ENCODE measurements at regions not wholly inside any gene's neighbourhood (a gene's known extent, or its start where the extent isn't known, plus 50 kb on each side); places are given as distances from the start of the nearest gene placed in this dataset.

DNA sequence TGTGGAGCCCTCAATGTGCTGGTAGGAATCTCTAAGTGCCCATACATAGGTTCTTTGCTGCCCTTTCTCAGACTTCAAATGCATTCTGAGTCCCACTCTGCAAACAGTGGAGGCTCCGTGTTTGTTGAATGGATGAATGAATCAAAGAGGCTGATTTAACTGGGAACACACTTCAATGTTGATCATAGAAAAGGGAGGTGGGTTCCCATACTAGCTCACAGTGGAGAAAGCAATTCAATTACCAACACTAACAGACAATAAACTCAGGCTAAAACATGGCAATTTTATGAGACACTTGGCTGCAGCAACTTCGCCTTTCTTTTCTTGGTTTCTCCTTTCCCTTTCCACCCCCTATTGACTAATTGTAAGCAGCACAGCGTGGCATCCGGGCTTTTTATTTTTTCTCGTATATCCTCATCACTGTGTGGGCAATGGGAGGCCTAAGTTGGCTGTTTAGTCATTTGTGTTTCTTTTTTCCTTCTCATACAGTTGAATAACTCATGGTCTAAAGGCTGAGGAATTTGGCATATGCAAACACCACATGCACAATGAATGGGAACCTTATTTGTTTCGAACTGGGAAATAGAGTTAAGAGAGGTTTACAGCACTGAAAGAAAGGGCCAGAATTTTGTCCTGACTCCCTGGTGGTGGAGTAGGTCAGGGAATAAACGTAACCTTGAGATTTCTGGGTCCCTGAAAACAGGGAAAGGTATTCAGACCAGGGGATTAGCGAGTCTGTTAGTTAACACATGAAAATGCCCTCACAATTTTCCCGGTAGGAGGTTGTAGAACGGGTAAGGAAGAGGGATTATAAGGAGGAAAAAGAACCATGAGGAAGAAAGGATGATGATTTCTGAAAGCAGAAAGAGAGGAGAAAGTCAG lies 858.5 kb downstream of the KCNMA1 start:
- CTCF ChIA-PET (ENCODE audit: low intra/inter-chr PET ratio), result no interaction called here
- no TSS peak for BruUV-seq (replicated peaks)
- POLR2A ChIA-PET, result no interaction called here

More for the DNA sequence above, 858.5 kb downstream of the KCNMA1 start:
- H3K27ac ChIP-seq (ENCODE audit: extremely low read depth, low read depth, low read length), result no peak overlapping the region
- H3K9me1 ChIP-seq (ENCODE audit: control insufficient read depth, insufficient read depth, low read length), result no peaks in the 10 kb centered on the region
- no peaks in the 10 kb centered on the region for H3K27me3 ChIP-seq (ENCODE audit: control insufficient read depth in 2 of 2, insufficient read depth in 2 of 2, low read length in 2 of 2)
- no peak overlapping the region for H3K4me3 ChIP-seq
- H3K4me2 ChIP-seq (ENCODE audit: insufficient read depth, low read length), result no peak overlapping the region
- no peak for FAIRE-seq
- no peaks in the 10 kb centered on the region; the same call in 1 of the 2 replicates for H3K9me3 ChIP-seq (replicated peaks; ENCODE audit: control insufficient read depth, insufficient read depth, low read depth, low read length)
- H3K36me3 ChIP-seq (ENCODE audit: control insufficient read depth, insufficient read depth, low read length), result no peaks in the 10 kb centered on the region
- intact Hi-C loops (cut with micrococcal nuclease), result no loop called here
- TF ChIP-seq MEIS2 (IDR thresholded peaks at IDR 0.05; ENCODE audit: partially characterized antibody) (no peak), BHLHE40 (IDR thresholded peaks at IDR 0.05; ENCODE audit: low read length) (no peak), RBM17 (IDR thresholded peaks at IDR 0.05; ENCODE audit: borderline replicate concordance, low read depth, low read length) (no peak), RFX5 (IDR thresholded peaks at IDR 0.05; ENCODE audit: low read depth, low read length) (no peak), CREB1 (IDR thresholded peaks at IDR 0.05) (no peak), CREB1 (CRISPR knock-in tag; IDR thresholded peaks at IDR 0.05) (no peak), XRCC4 (IDR thresholded peaks at IDR 0.05; ENCODE audit: extremely low read depth, insufficient read depth, insufficient read length) (no peak), ZNF408 (CRISPR knock-in tag; IDR thresholded peaks at IDR 0.05; ENCODE audit: low read depth) (no peak), ZBTB8A (IDR thresholded peaks at IDR 0.05; ENCODE audit: partially characterized antibody) (no peak), POU5F1 (IDR thresholded peaks at IDR 0.05; ENCODE audit: borderline replicate concordance, low read depth, low read length, partially characterized antibody) (no peak), DDX20 (tag; IDR thresholded peaks at IDR 0.05; ENCODE audit: low read depth) (no peak)
- TF ChIP-seq, protein P1, sequence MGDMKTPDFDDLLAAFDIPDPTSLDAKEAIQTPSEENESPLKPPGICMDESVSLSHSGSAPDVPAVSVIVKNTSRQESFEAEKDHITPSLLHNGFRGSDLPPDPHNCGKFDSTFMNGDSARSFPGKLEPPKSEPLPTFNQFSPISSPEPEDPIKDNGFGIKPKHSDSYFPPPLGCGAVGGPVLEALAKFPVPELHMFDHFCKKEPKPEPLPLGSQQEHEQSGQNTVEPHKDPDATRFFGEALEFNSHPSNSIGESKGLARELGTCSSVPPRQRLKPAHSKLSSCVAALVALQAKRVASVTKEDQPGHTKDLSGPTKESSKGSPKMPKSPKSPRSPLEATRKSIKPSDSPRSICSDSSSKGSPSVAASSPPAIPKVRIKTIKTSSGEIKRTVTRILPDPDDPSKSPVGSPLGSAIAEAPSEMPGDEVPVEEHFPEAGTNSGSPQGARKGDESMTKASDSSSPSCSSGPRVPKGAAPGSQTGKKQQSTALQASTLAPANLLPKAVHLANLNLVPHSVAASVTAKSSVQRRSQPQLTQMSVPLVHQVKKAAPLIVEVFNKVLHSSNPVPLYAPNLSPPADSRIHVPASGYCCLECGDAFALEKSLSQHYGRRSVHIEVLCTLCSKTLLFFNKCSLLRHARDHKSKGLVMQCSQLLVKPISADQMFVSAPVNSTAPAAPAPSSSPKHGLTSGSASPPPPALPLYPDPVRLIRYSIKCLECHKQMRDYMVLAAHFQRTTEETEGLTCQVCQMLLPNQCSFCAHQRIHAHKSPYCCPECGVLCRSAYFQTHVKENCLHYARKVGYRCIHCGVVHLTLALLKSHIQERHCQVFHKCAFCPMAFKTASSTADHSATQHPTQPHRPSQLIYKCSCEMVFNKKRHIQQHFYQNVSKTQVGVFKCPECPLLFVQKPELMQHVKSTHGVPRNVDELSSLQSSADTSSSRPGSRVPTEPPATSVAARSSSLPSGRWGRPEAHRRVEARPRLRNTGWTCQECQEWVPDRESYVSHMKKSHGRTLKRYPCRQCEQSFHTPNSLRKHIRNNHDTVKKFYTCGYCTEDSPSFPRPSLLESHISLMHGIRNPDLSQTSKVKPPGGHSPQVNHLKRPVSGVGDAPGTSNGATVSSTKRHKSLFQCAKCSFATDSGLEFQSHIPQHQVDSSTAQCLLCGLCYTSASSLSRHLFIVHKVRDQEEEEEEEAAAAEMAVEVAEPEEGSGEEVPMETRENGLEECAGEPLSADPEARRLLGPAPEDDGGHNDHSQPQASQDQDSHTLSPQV (IDR thresholded peaks at IDR 0.05), result no peak
- H3K79me2 ChIP-seq (ENCODE audit: control insufficient read depth, insufficient read depth, low read length), result no peaks in the 10 kb centered on the region
- H3K9ac ChIP-seq (ENCODE audit: insufficient read depth in 1 of 2, low read depth in 2 of 2, low read length in 2 of 2), result no peak overlapping the region
- H4K20me1 ChIP-seq (replicated peaks; ENCODE audit: control insufficient read depth, insufficient read depth, low read length), result no peaks in the 10 kb centered on the region
- in situ Hi-C loops (cut with MboI), result no loop called here
- DNase-seq (ENCODE audit: extremely low read depth in 1 of 4, low spot score in 3 of 4), result no peak
- H3K4me1 ChIP-seq (replicated peaks in 1 of 2; ENCODE audit: control insufficient read depth in 2 of 2, insufficient read depth in 2 of 2, low read length in 2 of 2), result no peaks in the 10 kb centered on the region
- ATAC-seq, result no peak
- 2% methylated on average over 10 of the region's 10 CpGs for WGBS (ENCODE audit: insufficient coverage, low coverage, missing lambda C conversion rate)
- H2AFZ ChIP-seq (ENCODE audit: low read depth, low read length), result no peak overlapping the region

Measured in K562 (cell line).